Adipocyte (in vitro differentiated cells): ENCODE measurements at regions not wholly inside any gene's neighbourhood (a gene's known extent, or its start where the extent isn't known, plus 50 kb on each side); places are given as distances from the start of the nearest gene placed in this dataset.
"Not testable (repeated sequence)": the region's sequence is repeated elsewhere in the genome, so short reads cannot be mapped to it uniquely, and the experiment has no call there.

Source experiments
- DNase-seq: peaks from one replicate; pipeline ENCODE4 v3.0.0-alpha.2; 2015; ENCODE audit warnings: low read depth
- H3K27me3 ChIP-seq: replicated peaks from 2 replicates; pipeline ENCODE4 v1.7.0; 2013; ENCODE audit warnings: mild to moderate bottlenecking, low read length, moderate library complexity; ENCODE audit not compliant: control insufficient read depth, insufficient read depth
- H3K36me3 ChIP-seq: 2 replicates; pipeline ENCODE4 v1.7.0; 2013; ENCODE audit warnings: low read length, mild to moderate bottlenecking, moderate library complexity; ENCODE audit not compliant: control insufficient read depth, insufficient read depth, severe bottlenecking
- H3K4me1 ChIP-seq: 2 replicates; pipeline ENCODE4 v1.7.0; 2013; ENCODE audit warnings: mild to moderate bottlenecking, low read length, moderate library complexity; ENCODE audit not compliant: control insufficient read depth, insufficient read depth
- H3K4me3 ChIP-seq: 2 replicates; pipeline ENCODE4 v1.7.0; 2013; ENCODE audit warnings: mild to moderate bottlenecking, low read length, moderate library complexity
- H3K9ac ChIP-seq: 2 replicates; pipeline ENCODE4 v1.7.0; 2013; ENCODE audit warnings: mild to moderate bottlenecking, low read length, moderate library complexity
- H3K9me3 ChIP-seq: 2 replicates; pipeline ENCODE4 v1.7.0; 2013; ENCODE audit warnings: mild to moderate bottlenecking, low read length, moderate library complexity; ENCODE audit not compliant: control insufficient read depth

DNA sequence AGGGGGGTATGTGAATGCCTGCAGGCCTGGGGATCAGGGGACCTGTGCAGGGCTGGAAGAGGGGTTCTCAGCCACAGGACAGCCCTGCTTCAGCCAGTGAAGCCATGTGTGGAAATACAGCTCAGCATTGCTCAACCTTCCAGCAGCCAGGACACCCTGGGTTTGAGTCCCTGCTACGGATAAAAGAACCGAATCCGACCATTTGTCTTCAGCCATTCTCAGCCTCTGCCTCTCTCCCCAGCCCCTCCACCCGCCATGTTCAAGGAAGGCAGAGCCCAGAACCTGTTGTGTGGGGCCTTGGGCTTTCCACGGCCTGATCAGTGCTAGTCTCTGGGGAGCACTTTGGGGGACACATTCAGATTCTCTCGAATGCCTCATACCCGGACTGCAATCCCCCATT lies 337.5 kb downstream of the PREX1 start:
- not testable (repeated sequence) for H3K9ac ChIP-seq, DNase-seq, H3K9me3 ChIP-seq, H3K4me3 ChIP-seq, H3K36me3 ChIP-seq, H3K4me1 ChIP-seq
- peaks cover 39% of the 10 kb centered on the region for H3K27me3 ChIP-seq

DNA sequence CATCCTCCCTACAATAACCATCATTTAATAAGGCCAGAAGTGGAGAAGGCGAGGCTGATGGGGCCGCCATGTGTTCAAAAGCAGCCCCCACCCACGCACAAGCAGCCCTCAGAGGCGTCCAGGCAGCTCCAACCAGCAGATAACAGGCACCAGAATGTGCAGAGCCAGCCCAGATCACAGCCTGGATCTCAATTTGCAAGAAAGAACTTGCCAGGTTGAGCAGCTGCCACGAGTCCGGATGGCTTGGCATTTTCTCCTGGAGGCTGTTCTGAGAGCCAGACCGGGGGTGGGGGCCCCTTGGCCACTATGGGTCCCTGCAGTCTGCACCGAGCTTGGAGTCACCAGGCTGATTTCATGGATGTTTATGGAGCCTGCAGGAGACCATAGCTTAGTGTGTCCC lies 338.1 kb downstream of the PREX1 start:
- H3K4me3 ChIP-seq, result no peak overlapping the region
- H3K9ac ChIP-seq, result no peak overlapping the region
- no peaks in the 10 kb centered on the region for H3K4me1 ChIP-seq
- no peak for DNase-seq
- no peaks in the 10 kb centered on the region for H3K36me3 ChIP-seq
- H3K27me3 ChIP-seq, result peaks cover 43% of the 10 kb centered on the region
- H3K9me3 ChIP-seq, result no peaks in the 10 kb centered on the region

DNA sequence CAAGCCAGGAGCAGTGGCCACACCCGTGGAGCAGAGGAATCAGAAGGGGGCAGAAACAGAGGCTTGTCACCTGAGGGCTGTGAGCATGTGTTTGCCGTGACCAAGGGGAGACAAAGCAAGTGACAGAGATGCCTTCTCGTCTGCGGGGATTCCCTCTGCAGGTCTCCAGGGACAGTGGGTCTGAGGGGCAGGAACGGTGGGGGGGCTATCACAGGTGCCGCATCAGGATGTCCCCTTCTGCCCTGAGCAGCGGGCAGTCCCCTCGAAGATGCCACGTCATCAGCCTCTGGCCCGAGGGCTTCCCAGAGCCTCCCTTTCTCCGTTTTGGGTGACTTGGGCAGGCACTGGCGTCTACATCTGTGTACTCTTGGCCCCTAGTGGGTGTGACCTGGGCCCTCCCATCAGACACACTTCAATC lies 338.7 kb downstream of the PREX1 start:
- H3K4me1 ChIP-seq, result no peaks in the 10 kb centered on the region
- H3K9ac ChIP-seq, result no peak overlapping the region
- H3K9me3 ChIP-seq, result no peaks in the 10 kb centered on the region
- no peaks in the 10 kb centered on the region for H3K36me3 ChIP-seq
- no peak for DNase-seq
- H3K4me3 ChIP-seq, result no peak overlapping the region
- H3K27me3 ChIP-seq, result peaks cover 43% of the 10 kb centered on the region

DNA sequence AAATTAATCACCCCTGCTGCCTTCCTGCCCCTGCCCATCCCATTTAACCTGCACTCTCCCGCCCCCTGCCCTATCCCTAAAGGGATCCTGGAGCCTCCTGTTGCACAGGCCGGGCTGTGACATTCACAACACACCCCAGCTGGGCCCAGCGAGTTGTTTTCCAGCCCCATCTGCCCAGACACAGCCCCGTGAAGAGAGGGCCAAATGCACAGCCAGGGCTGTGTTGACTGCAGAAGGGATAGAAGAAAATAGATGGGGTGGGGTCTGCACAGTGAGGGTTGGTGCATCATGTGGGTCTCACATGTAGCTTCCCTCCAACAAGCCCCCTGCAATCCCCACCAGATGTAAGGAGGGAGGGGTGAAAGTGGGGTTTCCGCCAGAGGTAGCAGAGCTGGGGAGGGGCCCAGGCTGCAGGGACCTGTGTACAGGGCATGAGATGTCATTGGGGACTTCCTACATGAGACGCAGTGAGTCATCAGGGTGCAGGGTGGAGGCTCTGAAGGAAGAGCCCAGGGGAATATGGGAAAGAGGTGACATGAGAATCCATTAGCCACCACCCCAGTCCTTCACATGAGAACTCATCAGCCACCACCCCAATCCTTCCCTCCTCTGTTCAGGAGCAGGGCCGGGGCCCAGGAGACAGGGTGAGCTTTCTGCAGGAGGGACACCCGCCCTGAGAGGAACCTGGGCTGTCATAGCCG lies 339.3 kb downstream of the PREX1 start:
- H3K4me1 ChIP-seq, DNase-seq, H3K9me3 ChIP-seq, H3K36me3 ChIP-seq, H3K9ac ChIP-seq, H3K4me3 ChIP-seq: not testable (repeated sequence)
- H3K27me3 ChIP-seq, result peaks cover 45% of the 10 kb centered on the region

DNA sequence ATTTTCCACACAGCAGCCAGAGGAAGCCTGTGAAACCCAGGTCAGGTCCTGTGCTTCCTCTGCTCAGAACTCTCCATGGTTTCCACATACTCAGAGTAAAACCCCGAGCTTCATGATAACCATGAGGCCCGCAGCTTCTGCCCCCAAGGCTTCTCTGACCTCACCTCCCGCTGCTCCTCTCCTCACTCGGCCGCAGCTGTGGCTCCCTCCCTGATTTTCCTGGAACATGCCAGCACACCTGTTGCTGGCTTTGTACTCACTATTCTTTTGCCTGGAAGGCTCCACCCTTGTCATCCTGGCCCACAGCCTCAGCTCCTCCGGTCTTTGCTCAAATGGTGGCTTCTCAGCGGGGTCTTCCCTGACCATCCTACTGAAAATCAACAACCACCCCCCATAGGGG lies 341.7 kb downstream of the PREX1 start:
- no peak overlapping the region for H3K9ac ChIP-seq
- H3K4me1 ChIP-seq, result no peaks in the 10 kb centered on the region
- H3K9me3 ChIP-seq, result no peaks in the 10 kb centered on the region
- no peak overlapping the region for H3K4me3 ChIP-seq
- H3K36me3 ChIP-seq, result no peaks in the 10 kb centered on the region
- DNase-seq, result no peak
- peaks cover 56% of the 10 kb centered on the region for H3K27me3 ChIP-seq

DNA sequence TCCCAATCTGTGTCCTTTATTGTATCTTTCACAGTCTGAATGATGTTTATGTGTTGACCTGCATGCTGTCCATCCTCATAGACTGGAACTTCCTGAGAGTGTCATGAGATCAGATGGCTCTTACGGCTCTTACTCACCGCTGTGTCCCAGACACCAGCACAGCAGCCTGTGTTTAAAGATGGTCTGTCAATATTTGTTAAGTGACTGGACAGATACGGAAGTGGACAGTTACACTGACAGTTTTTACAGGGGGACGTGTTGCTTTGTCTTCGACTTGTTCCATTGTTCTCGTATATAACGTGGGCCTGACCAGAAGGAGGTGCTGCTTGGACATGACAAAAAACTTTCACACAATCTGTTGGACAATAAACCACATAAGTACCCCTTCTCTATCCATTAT lies 342.6 kb downstream of the PREX1 start:
- not testable (repeated sequence) for H3K4me3 ChIP-seq, DNase-seq, H3K9ac ChIP-seq, H3K36me3 ChIP-seq, H3K4me1 ChIP-seq, H3K9me3 ChIP-seq
- peaks cover 62% of the 10 kb centered on the region for H3K27me3 ChIP-seq

DNA sequence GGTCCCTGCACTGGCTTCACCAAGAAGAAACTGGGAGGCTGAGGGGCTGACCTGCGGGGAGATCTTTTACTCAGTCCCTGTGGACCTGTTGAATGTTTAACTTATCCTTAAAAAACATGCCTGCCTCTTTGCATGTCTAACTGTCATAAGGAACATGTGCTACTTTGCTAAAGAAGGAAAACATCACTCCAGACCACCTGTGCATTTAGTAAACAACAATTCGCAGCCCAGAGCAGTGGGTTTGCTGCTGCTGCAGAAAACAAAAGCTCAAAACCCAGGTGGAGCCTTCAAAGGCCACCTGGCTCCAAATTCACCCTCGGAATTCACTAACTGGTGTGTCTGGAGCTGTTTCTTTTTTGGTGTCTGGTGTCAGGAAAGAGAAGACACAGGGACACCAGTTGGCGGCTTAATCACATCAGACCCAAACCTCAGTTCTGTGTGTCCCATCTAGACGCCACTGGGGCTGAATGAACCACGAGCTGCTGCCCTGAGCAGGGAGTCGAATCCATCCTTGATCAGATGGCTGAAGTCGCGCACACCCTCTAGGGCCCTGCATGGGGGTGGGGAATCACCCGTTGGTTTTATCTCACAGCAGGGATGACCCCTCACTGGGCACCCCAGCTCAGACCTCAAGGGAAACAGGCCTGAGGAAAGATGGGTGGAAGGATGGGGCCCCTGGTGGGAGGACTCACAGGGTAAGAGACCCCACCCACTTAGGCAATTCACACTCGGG lies 344.3 kb downstream of the PREX1 start:
- H3K36me3 ChIP-seq, result no peaks in the 10 kb centered on the region

DNA sequence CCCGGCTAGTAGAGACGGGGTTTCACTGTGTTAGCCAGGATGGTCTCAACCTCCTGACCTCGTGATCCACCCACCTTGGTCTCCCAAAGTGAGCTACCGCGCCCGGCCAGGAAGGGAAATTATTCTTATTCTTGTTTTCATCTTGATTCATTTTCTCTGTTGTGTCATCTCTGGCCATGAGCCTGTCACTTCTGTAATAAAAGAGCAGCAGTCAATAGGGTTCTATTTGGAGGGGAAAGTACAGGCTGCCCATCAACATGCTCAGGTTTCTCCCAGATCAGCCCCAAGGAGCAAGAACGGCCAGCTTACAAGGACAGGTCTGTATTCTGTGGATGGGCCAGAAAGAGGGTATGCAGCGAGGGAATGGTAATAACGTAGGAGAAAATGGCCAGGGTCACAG lies 345.0 kb downstream of the PREX1 start:
- DNase-seq, result no peak
- H3K4me3 ChIP-seq, result no peak overlapping the region
- H3K27me3 ChIP-seq, result peaks cover 51% of the 10 kb centered on the region
- H3K9ac ChIP-seq, result no peak overlapping the region
- peaks cover 9% of the 10 kb centered on the region for H3K4me1 ChIP-seq
- H3K36me3 ChIP-seq, result no peaks in the 10 kb centered on the region
- H3K9me3 ChIP-seq, result no peaks in the 10 kb centered on the region

More for the DNA sequence above, 344.3 kb downstream of the PREX1 start:
- no peak for DNase-seq
- Histone ChIP-seq H3K4me3 (no peak overlapping the region), H3K9me3 (no peaks in the 10 kb centered on the region), H3K27me3 (peaks cover 52% of the 10 kb centered on the region), H3K9ac (no peak overlapping the region), H3K4me1 (peaks cover 9% of the 10 kb centered on the region)

DNA sequence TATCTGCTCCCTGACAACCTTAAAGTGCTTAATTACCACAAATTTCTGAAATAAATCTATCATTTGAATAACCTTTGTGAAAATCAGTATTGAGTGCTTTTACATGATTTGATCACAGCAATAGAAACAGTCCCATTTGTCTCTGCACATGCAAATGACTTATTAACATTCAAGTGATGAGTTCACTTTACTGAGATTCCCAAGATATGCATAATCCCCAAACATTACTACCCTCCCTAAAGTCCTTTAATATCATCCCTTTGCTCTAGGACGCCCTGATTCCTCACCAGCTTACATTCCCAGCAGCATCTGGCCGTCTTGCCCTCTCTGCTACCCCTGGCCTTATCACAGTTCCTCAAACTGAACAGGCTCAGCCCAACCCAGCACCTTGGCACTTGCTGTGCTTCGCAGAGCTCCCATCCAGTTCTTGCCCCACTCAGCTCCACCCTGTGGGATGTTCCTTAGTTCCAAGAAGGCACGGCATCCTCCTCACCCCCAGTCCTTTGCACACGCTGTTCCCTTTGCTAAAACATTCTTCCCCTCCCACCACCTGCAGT lies 347.5 kb downstream of the PREX1 start:
- H3K9ac ChIP-seq, result no peak overlapping the region
- DNase-seq, result no peak
- H3K36me3 ChIP-seq, result no peaks in the 10 kb centered on the region
- H3K9me3 ChIP-seq, result no peaks in the 10 kb centered on the region
- no peak overlapping the region for H3K4me3 ChIP-seq
- H3K4me1 ChIP-seq, result peaks cover 9% of the 10 kb centered on the region
- H3K27me3 ChIP-seq, result peaks cover 58% of the 10 kb centered on the region

DNA sequence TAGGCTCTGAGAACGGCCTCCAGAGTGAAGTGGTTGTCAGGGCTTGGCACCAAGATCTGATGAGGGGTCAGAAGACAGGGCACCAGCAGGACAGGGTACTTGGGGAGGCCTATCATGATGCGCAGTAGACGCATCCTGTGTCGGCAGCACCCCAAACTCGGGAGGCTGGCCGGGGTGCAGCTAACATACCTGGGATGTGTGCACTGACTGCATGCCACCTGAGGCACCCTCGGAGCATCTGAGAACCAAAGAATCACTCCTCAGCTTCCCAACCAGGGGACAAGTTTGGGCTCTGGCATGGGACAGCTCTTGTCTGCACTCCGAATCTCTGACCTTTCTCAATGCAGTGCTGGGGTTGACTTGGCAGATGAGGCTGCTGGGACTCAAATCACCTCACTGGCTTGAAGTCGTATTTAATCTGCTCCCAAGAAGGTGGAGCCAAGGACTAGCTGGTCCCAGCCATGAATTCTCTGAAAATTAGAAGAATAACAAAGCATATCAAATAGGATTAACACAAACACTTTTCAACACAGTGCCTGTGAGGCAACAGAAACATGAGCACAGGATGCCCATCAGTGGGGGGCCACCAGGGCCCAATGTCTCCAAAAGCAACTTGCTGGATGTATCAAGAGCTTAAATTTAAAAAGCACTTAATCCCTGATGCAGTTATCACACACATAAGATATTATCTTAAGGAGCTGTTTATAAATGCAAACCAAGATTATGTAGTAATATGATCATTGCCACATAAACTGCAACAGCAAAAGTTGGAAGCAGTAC lies 348.8 kb downstream of the PREX1 start:
- no peak for DNase-seq
- peaks cover 66% of the 10 kb centered on the region for H3K27me3 ChIP-seq
- no peak overlapping the region for H3K9ac ChIP-seq
- peaks cover 9% of the 10 kb centered on the region for H3K4me1 ChIP-seq
- no peaks in the 10 kb centered on the region for H3K36me3 ChIP-seq
- no peak overlapping the region for H3K4me3 ChIP-seq
- no peaks in the 10 kb centered on the region for H3K9me3 ChIP-seq

DNA sequence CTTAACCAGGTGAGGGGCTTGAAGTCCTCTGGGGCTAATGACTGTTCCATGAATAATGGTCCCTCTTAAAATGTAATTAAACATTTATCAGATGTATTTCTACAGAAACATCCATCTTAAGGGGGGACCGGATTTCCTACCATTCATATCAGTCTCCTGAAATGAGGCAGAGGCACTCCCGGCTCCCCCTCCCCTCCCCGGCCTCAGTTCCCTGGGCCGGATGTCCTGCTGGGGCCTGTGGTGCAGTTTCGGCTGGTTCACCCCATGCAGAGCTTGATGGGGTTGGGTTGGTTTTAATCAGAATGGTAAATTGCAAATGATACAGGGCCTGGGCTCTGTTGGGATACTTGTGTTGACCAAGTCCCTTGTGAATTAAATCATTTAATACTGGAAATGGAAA lies 349.4 kb downstream of the PREX1 start:
- DNase-seq, result no peak
- peaks cover 9% of the 10 kb centered on the region for H3K4me1 ChIP-seq
- peaks cover 69% of the 10 kb centered on the region for H3K27me3 ChIP-seq
- H3K9me3 ChIP-seq, result no peaks in the 10 kb centered on the region
- H3K36me3 ChIP-seq, result no peaks in the 10 kb centered on the region
- H3K4me3 ChIP-seq, result no peak overlapping the region
- H3K9ac ChIP-seq, result no peak overlapping the region
